HEK293 (cell line): ENCODE measurements at regions not wholly inside any gene's neighbourhood (a gene's known extent, or its start where the extent isn't known, plus 50 kb on each side); places are given as distances from the start of the nearest gene placed in this dataset.

Experiments used
- FEZF1 ChIP-seq: fragments of 450-650 bp; formaldehyde crosslinking; IDR thresholded peaks from 2 replicates; pipeline ENCODE4 v1.5.1; 2016; ENCODE audit warnings: missing biosample characterization, missing genetic modification characterization
- HOXA7 ChIP-seq: sonication (generic); formaldehyde crosslinking; IDR thresholded peaks from 2 replicates; pipeline ENCODE4 v1.8.1; 2022; ENCODE audit warnings: missing genetic modification reagents, borderline replicate concordance
- KLF1 ChIP-seq: fragments of 450-650 bp; formaldehyde crosslinking; IDR thresholded peaks from 2 replicates; pipeline ENCODE4 v1.5.1; 2016; ENCODE audit warnings: missing biosample characterization, missing genetic modification characterization
- KLF8 ChIP-seq: fragments of 450-650 bp; formaldehyde crosslinking; IDR thresholded peaks from 2 replicates; pipeline ENCODE4 v1.5.1; 2016; ENCODE audit warnings: missing biosample characterization, missing genetic modification characterization
- PRDM1 ChIP-seq: fragments of 450-650 bp; formaldehyde crosslinking; IDR thresholded peaks from 2 replicates; pipeline ENCODE4; 2016; ENCODE audit warnings: missing biosample characterization, missing genetic modification characterization
- REPIN1 ChIP-seq: fragments of 450-650 bp; formaldehyde crosslinking; IDR thresholded peaks from 2 replicates; pipeline ENCODE4 v1.5.1; 2017; ENCODE audit warnings: missing biosample characterization, missing genetic modification characterization, low read depth
- YY1 ChIP-seq: fragments of 450-650 bp; formaldehyde crosslinking; IDR thresholded peaks from 2 replicates; pipeline ENCODE4 v1.5.1; 2018; ENCODE audit warnings: missing biosample characterization, missing genetic modification characterization
- YY2 ChIP-seq: fragments of 450-650 bp; formaldehyde crosslinking; IDR thresholded peaks from 2 replicates; pipeline ENCODE4 v1.5.1; 2016; ENCODE audit warnings: missing biosample characterization, missing genetic modification characterization
- ZBTB1 ChIP-seq: fragments of 450-650 bp; formaldehyde crosslinking; IDR thresholded peaks from 2 replicates; pipeline ENCODE4 v1.5.1; 2016; ENCODE audit warnings: missing biosample characterization, missing genetic modification characterization
- ZBTB21 ChIP-seq: fragments of 450-650 bp; formaldehyde crosslinking; IDR thresholded peaks from 2 replicates; pipeline ENCODE4 v1.5.1; 2017; ENCODE audit warnings: missing biosample characterization, missing genetic modification characterization
- ZBTB7A ChIP-seq: fragments of 450-650 bp; formaldehyde crosslinking; IDR thresholded peaks from 2 replicates; pipeline ENCODE4 v1.5.1; 2016; ENCODE audit warnings: low read depth, missing biosample characterization, missing genetic modification characterization
- ZEB2 ChIP-seq: fragments of 450-650 bp; formaldehyde crosslinking; IDR thresholded peaks from 2 replicates; pipeline ENCODE4 v1.5.1; 2016; ENCODE audit warnings: missing biosample characterization, missing genetic modification characterization
- ZFP69B ChIP-seq: fragments of 450-650 bp; formaldehyde crosslinking; IDR thresholded peaks from 2 replicates; pipeline ENCODE4 v1.5.1; 2016; ENCODE audit warnings: missing biosample characterization, missing genetic modification characterization
- ZNF138 ChIP-seq: fragments of 450-650 bp; formaldehyde crosslinking; IDR thresholded peaks from 2 replicates; pipeline ENCODE4 v1.5.1; 2016; ENCODE audit warnings: missing biosample characterization, missing genetic modification characterization, borderline replicate concordance
- ZNF157 ChIP-seq: fragments of 450-650 bp; formaldehyde crosslinking; IDR thresholded peaks from 2 replicates; pipeline ENCODE4 v1.5.1; 2016; ENCODE audit warnings: missing biosample characterization, missing genetic modification characterization
- ZNF184 ChIP-seq: fragments of 450-650 bp; IDR thresholded peaks from 2 replicates; pipeline ENCODE4 v1.5.1; 2018; ENCODE audit warnings: missing biosample characterization, mild to moderate bottlenecking, missing genetic modification characterization
- ZNF214 ChIP-seq: fragments of 450-650 bp; formaldehyde crosslinking; IDR thresholded peaks from 2 replicates; pipeline ENCODE4 v1.5.1; 2017; ENCODE audit warnings: missing biosample characterization, mild to moderate bottlenecking, missing genetic modification characterization, borderline replicate concordance
- ZNF311 ChIP-seq: fragments of 450-650 bp; formaldehyde crosslinking; IDR thresholded peaks from 2 replicates; pipeline ENCODE4 v1.5.1; 2017; ENCODE audit warnings: missing biosample characterization, missing genetic modification characterization, borderline replicate concordance
- ZNF549 ChIP-seq: fragments of 450-650 bp; IDR thresholded peaks from 2 replicates; pipeline ENCODE4 v1.5.1; 2018; ENCODE audit warnings: missing biosample characterization, missing genetic modification characterization, mild to moderate bottlenecking, inconsistent platforms, moderate library complexity
- ZNF624 ChIP-seq: fragments of 450-650 bp; formaldehyde crosslinking; IDR thresholded peaks from 2 replicates; pipeline ENCODE4 v1.5.1; 2017; ENCODE audit warnings: missing biosample characterization, missing genetic modification characterization
- ZNF776 ChIP-seq: fragments of 450-650 bp; formaldehyde crosslinking; IDR thresholded peaks from 2 replicates; pipeline ENCODE4 v1.5.0; 2017; ENCODE audit warnings: missing biosample characterization, missing genetic modification characterization, borderline replicate concordance
- ZXDB ChIP-seq: fragments of 450-650 bp; formaldehyde crosslinking; IDR thresholded peaks from 2 replicates; pipeline ENCODE4 v1.5.1; 2016; ENCODE audit warnings: missing biosample characterization, missing genetic modification characterization
- TF ChIP-seq, protein P1 (sequence below): fragments of 450-650 bp; formaldehyde crosslinking; IDR thresholded peaks from 2 replicates; pipeline ENCODE4 v1.5.1; 2016; ENCODE audit warnings: missing biosample characterization, missing genetic modification characterization
- TF ChIP-seq, protein P2 (sequence below): fragments of 450-650 bp; formaldehyde crosslinking; IDR thresholded peaks from 2 replicates; pipeline ENCODE4 v1.5.1; 2017; ENCODE audit warnings: missing biosample characterization, mild to moderate bottlenecking, missing genetic modification characterization, moderate library complexity
- TF ChIP-seq, protein P3 (sequence below): fragments of 450-650 bp; formaldehyde crosslinking; IDR thresholded peaks from 2 replicates; pipeline ENCODE4 v1.5.1; 2017; ENCODE audit warnings: missing biosample characterization, missing genetic modification characterization
- TF ChIP-seq, protein P4 (sequence below): fragments of 450-650 bp; formaldehyde crosslinking; IDR thresholded peaks from 2 replicates; pipeline ENCODE4; 2016; ENCODE audit warnings: missing biosample characterization, missing genetic modification characterization
- TF ChIP-seq, protein P5 (sequence below): fragments of 450-650 bp; formaldehyde crosslinking; IDR thresholded peaks from 2 replicates; pipeline ENCODE4 v1.5.1; 2016; ENCODE audit warnings: missing biosample characterization, missing genetic modification characterization
- TF ChIP-seq, protein P6 (sequence below): fragments of 450-650 bp; formaldehyde crosslinking; IDR thresholded peaks from 2 replicates; pipeline ENCODE4 v1.5.1; 2016; ENCODE audit warnings: missing biosample characterization, missing genetic modification characterization

DNA sequence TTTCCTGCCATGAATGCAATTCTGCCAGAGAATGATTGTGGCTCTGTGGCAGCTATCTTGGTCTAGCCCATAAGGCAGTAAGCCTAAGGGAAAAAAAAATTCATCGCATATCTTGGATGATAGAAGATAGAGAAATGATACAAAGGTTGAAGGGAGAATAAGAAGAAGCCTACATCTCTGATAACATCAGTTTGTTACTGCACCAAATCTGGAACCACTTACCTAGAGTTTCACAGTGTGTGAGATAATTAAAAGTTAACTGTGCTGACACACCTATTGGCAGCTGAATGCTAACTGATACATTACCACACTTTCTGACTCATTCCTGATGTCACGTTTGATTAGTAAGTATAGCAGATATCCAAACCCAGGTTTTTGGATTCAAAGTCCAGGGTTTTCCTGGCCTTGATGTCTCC is 91.6 kb upstream of the TAF11L2 start (continued):
- TF ChIP-seq, protein P1, sequence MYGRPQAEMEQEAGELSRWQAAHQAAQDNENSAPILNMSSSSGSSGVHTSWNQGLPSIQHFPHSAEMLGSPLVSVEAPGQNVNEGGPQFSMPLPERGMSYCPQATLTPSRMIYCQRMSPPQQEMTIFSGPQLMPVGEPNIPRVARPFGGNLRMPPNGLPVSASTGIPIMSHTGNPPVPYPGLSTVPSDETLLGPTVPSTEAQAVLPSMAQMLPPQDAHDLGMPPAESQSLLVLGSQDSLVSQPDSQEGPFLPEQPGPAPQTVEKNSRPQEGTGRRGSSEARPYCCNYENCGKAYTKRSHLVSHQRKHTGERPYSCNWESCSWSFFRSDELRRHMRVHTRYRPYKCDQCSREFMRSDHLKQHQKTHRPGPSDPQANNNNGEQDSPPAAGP, result no peak
- peak; percentile 42; the same call in 1 of the 2 replicates for TF ChIP-seq ZEB2 (tag by site-specific recombination)
- TF ChIP-seq ZNF549 (tag by site-specific recombination), result no peak
- TF ChIP-seq, protein P2, sequence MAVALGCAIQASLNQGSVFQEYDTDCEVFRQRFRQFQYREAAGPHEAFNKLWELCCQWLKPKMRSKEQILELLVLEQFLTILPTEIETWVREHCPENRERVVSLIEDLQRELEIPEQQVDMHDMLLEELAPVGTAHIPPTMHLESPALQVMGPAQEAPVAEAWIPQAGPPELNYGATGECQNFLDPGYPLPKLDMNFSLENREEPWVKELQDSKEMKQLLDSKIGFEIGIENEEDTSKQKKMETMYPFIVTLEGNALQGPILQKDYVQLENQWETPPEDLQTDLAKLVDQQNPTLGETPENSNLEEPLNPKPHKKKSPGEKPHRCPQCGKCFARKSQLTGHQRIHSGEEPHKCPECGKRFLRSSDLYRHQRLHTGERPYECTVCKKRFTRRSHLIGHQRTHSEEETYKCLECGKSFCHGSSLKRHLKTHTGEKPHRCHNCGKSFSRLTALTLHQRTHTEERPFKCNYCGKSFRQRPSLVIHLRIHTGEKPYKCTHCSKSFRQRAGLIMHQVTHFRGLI (tag by site-specific recombination), result no peak
- TF ChIP-seq ZNF138 (tag by site-specific recombination), result no peak
- TF ChIP-seq KLF1, result peak; percentile 61; the same call in 1 of the 2 replicates
- TF ChIP-seq REPIN1, result no peak
- no peak for TF ChIP-seq ZNF214 (tag by site-specific recombination)
- no peak for TF ChIP-seq YY2 (tag by site-specific recombination)
- peak; percentile 85 for TF ChIP-seq ZNF184 (tag by site-specific recombination)
- no peak for TF ChIP-seq ZNF776 (tag by site-specific recombination)
- TF ChIP-seq ZFP69B (tag by site-specific recombination), result no peak
- no peak for TF ChIP-seq ZNF311 (tag by site-specific recombination)
- TF ChIP-seq ZXDB (tag by site-specific recombination), result 0 out of 2 replicates have a peak, but pooled peaks have one; percentile 15
- TF ChIP-seq, protein P3, sequence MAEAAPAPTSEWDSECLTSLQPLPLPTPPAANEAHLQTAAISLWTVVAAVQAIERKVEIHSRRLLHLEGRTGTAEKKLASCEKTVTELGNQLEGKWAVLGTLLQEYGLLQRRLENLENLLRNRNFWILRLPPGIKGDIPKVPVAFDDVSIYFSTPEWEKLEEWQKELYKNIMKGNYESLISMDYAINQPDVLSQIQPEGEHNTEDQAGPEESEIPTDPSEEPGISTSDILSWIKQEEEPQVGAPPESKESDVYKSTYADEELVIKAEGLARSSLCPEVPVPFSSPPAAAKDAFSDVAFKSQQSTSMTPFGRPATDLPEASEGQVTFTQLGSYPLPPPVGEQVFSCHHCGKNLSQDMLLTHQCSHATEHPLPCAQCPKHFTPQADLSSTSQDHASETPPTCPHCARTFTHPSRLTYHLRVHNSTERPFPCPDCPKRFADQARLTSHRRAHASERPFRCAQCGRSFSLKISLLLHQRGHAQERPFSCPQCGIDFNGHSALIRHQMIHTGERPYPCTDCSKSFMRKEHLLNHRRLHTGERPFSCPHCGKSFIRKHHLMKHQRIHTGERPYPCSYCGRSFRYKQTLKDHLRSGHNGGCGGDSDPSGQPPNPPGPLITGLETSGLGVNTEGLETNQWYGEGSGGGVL (tag by site-specific recombination), result peak; percentile 20; the same call in 1 of the 2 replicates
- no peak for TF ChIP-seq ZNF157 (tag by site-specific recombination)
- TF ChIP-seq HOXA7 (CRISPR knock-in tag), result no peak
- peak; percentile 61; the same call in 1 of the 2 replicates for TF ChIP-seq KLF8 (tag by site-specific recombination)
- no peak for TF ChIP-seq ZBTB7A (tag by site-specific recombination)
- TF ChIP-seq ZNF624 (tag by site-specific recombination), result no peak
- TF ChIP-seq, protein P4, sequence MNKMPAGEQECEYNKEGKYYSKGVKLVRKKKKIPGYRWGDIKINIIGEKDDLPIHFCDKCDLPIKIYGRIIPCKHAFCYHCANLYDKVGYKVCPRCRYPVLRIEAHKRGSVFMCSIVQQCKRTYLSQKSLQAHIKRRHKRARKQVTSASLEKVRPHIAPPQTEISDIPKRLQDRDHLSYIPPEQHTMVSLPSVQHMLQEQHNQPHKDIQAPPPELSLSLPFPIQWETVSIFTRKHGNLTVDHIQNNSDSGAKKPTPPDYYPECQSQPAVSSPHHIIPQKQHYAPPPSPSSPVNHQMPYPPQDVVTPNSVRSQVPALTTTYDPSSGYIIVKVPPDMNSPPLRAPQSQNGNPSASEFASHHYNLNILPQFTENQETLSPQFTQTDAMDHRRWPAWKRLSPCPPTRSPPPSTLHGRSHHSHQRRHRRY, result no peak
- 0 out of 2 replicates have a peak, but pooled peaks have one; percentile 36 for TF ChIP-seq ZBTB21 (tag by site-specific recombination)
- TF ChIP-seq FEZF1 (tag by site-specific recombination), result no peak
- TF ChIP-seq YY1 (tag by site-specific recombination), result no peak
- TF ChIP-seq PRDM1 (tag by site-specific recombination), result no peak
- TF ChIP-seq, protein P5, sequence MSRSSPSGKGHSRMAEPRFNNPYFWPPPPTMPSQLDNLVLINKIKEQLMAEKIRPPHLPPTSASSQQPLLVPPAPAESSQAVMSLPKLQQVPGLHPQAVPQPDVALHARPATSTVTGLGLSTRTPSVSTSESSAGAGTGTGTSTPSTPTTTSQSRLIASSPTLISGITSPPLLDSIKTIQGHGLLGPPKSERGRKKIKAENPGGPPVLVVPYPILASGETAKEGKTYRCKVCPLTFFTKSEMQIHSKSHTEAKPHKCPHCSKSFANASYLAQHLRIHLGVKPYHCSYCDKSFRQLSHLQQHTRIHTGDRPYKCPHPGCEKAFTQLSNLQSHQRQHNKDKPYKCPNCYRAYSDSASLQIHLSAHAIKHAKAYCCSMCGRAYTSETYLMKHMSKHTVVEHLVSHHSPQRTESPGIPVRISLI (tag by site-specific recombination), result peak; percentile 67; the same call in 1 of the 2 replicates
- TF ChIP-seq, protein P6, sequence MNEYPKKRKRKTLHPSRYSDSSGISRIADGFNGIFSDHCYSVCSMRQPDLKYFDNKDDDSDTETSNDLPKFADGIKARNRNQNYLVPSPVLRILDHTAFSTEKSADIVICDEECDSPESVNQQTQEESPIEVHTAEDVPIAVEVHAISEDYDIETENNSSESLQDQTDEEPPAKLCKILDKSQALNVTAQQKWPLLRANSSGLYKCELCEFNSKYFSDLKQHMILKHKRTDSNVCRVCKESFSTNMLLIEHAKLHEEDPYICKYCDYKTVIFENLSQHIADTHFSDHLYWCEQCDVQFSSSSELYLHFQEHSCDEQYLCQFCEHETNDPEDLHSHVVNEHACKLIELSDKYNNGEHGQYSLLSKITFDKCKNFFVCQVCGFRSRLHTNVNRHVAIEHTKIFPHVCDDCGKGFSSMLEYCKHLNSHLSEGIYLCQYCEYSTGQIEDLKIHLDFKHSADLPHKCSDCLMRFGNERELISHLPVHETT, result peak; percentile 73
- TF ChIP-seq ZBTB1 (tag by site-specific recombination), result 0 out of 2 replicates have a peak, but pooled peaks have one; percentile 30
